Peyer's patch (tissue), 4 donors: ENCODE measurements at regions not wholly inside any gene's neighbourhood (a gene's known extent, or its start where the extent isn't known, plus 50 kb on each side); places are given as distances from the start of the nearest gene placed in this dataset.

ENCODE experiments used
- CTCF ChIP-seq, 6 experiments: fragments of 450-650 bp in 4 of 6; fragments of 200-600 bp in 2 of 6; sonication (generic) in 1 of 6; IDR thresholded peaks; one replicate each; pipeline ENCODE4 v1.5.1; 2017 to 2019; ENCODE audit warnings: antibody characterized with exemption in 6 of 6, mild to moderate bottlenecking in 3 of 6, moderate library complexity in 1 of 6
- POLR2A ChIP-seq, 2 donors: fragments of 450-650 bp; IDR thresholded peaks; one replicate each; pipeline ENCODE4 v1.5.1; 2017; ENCODE audit warnings: antibody characterized with exemption in 2 of 2, mild to moderate bottlenecking in 2 of 2, moderate library complexity in 2 of 2

DNA sequence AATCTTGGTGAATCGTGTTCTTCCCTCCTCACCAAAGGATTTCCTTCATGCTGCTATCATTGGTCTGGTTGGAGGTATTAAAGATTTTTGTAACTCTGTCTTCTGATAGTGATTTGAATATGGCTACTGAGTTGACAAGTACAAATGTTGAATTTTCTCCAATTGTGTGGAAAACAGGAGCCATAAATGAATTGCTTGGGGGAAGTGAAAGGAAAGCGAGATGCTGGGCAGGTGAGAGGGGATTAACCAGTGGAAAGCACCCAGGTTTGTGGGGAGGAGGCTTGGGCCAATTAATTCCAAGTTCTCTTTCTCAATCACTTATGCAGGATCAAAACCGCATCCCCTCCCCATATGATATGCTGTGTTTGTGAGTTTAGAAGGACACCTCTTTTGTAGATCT is 372.5 kb downstream of the IL20RB start:
- TF ChIP-seq POLR2A (IDR thresholded peaks at IDR 0.05): no peak
- no peak for TF ChIP-seq CTCF (IDR thresholded peaks at IDR 0.05)
